PC-3 (cell line): ENCODE measurements at regions not wholly inside any gene's neighbourhood (a gene's known extent, or its start where the extent isn't known, plus 50 kb on each side); places are given as distances from the start of the nearest gene placed in this dataset.

Experiments used
- EZH2phosphoT487 ChIP-seq: fragments of 300-600 bp; sonication (generic); IDR thresholded peaks from 2 replicates; pipeline ENCODE4 v1.6.1; 2018; ENCODE audit warnings: mild to moderate bottlenecking, antibody characterized with exemption, low read length, borderline replicate concordance
- TF ChIP-seq, protein P1 (sequence below): fragments of 300-600 bp; sonication (generic); conservative IDR thresholded peaks from 2 replicates; pipeline ENCODE4 v1.5.1; 2017; ENCODE audit warnings: antibody characterized with exemption, low read depth, mild to moderate bottlenecking, low read length

- TF ChIP-seq, protein P1, sequence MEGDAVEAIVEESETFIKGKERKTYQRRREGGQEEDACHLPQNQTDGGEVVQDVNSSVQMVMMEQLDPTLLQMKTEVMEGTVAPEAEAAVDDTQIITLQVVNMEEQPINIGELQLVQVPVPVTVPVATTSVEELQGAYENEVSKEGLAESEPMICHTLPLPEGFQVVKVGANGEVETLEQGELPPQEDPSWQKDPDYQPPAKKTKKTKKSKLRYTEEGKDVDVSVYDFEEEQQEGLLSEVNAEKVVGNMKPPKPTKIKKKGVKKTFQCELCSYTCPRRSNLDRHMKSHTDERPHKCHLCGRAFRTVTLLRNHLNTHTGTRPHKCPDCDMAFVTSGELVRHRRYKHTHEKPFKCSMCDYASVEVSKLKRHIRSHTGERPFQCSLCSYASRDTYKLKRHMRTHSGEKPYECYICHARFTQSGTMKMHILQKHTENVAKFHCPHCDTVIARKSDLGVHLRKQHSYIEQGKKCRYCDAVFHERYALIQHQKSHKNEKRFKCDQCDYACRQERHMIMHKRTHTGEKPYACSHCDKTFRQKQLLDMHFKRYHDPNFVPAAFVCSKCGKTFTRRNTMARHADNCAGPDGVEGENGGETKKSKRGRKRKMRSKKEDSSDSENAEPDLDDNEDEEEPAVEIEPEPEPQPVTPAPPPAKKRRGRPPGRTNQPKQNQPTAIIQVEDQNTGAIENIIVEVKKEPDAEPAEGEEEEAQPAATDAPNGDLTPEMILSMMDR: no peak
- TF ChIP-seq EZH2phosphoT487: no peak
Measured at GRCh38 chr3:79973482-79973881, 205.7 kb upstream of the ROBO1 start.
